ENCODE measurements at regions not wholly inside any gene's neighbourhood (a gene's known extent, or its start where the extent isn't known, plus 50 kb on each side); places are given as distances from the start of the nearest gene placed in this dataset.

GRCh38 chr10:109474261-109474660 lies 449.1 kb downstream of the XPNPEP1 start:
- no peak for TF ChIP-seq JUND (IDR thresholded peaks at IDR 0.05)
- no peak for TF ChIP-seq CTCF (IDR thresholded peaks at IDR 0.05 in 2 of 3, conservative IDR thresholded peaks at IDR 0.05 in 1 of 3; ENCODE audit: borderline replicate concordance in 1 of 3, insufficient read depth in 1 of 3, low read depth in 2 of 3, low read length in 2 of 3)
- no peak for TF ChIP-seq RAD21 (IDR thresholded peaks at IDR 0.05; ENCODE audit: low read depth)

All from HCT116 (cell line).